Inflammatory macrophage treated with lipopolysaccharide for 4 hours (primary cell): ENCODE measurements at regions not wholly inside any gene's neighbourhood (a gene's known extent, or its start where the extent isn't known, plus 50 kb on each side); places are given as distances from the start of the nearest gene placed in this dataset.
"Not testable (repeated sequence)": the region's sequence is repeated elsewhere in the genome, so short reads cannot be mapped to it uniquely, and the experiment has no call there.

Experiments used
- DNase-seq: peaks from one replicate; pipeline ENCODE4 v3.0.0-alpha.2; 2020

DNA sequence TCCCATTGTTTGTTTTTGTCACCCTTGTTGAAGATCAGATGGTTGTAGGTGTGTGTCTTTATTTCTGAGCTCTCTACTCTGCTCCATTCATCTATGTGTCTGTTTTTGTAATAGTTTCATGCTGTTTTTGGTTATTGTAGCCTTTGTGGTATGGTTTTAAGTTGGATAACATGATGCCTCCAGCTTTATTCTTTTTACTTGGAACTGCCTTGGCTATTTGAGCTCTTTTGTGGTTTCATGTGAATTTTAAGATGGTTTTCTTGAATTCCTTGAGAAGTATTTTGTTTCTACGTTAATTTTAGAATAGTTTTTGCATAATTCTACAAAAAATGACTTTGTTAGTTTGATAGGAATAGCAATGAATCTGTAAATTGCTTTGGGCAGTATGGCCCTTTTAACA lies 170.0 kb upstream of the IGFBP3 start:
- DNase-seq, result no peak

DNA sequence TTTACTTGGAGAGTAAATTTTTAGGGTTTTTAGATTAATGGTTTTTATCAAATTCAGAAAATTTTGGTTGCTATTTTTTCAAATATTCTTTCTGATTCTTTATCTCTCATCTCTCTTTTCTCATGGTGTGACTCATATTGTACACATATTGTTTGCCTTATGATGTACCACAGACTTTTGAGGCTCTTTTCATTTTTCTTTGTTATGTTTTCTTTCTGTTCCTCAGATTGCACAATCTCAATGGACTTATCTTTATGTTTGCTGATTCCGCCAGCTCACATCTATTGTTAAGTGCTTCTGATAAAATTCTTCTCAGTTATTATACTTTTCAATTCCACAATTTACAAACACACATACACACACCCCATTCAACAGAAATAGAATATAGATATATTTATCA lies 168.2 kb upstream of the IGFBP3 start:
- DNase-seq, result no peak

DNA sequence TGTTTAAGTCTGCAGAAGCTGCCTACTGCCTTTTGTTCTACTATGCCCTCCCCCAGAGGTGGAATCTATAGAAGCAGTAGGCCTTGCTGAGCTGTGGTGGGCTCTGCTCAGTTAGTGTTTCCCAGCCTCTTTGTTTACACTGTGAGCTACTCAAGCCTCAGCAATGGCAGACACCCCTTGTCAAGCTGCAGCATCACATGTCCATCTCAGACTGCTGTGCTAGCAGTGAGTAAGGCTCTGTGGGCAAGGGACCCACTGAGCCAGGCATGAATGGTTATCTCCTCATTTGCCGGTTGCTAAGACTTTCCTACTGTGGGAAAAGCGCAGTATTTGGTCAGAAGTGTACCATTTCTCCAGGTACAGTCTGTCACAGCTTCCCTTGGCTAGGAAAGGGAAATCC lies 167.4 kb upstream of the IGFBP3 start:
- DNase-seq, result not testable (repeated sequence)

DNA sequence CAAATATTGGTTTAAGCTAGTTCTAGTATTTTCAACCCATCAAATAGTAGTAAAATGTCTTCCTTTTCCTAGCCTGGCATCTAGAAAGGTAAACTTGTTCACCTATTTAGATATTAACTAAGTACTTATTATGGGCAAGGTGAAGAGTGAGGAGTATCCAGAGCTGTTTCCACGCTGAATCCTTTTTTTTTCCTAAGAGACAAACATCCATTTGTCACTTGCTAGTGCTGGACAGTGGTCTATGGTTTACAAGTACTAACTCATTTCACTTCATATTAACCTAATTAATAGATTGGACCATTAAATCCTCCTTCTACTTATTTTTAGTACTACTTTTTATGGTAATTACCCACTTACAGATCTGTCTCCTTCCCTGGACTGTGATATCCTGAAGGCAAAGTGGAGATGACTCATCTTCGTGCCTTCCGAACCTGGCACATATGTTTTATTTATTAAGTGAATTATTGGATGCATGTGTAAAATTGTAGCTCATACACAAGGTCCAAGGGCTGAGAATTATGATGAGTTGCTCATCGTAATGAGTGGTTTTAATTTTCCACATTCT lies 159.6 kb upstream of the IGFBP3 start:
- DNase-seq, result no peak

DNA sequence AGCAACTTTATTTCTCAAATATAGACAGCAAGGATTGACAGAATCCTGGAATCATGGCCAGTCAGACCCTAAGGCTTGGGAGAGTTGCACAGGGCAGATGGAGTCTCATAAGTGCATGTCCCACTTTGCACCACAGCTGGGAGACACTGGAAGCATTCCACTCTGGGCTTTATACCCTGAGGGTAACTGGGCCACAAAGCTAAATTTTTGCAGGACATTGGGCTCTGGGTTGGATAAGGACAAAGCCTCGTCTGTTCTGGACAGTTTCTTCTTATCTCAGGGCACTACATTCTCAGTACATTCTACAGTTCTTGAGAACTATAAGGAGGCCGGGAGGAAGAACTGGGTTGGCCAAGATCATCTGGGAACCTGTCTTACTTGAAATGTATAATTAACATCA lies 158.3 kb upstream of the IGFBP3 start:
- DNase-seq, result no peak

DNA sequence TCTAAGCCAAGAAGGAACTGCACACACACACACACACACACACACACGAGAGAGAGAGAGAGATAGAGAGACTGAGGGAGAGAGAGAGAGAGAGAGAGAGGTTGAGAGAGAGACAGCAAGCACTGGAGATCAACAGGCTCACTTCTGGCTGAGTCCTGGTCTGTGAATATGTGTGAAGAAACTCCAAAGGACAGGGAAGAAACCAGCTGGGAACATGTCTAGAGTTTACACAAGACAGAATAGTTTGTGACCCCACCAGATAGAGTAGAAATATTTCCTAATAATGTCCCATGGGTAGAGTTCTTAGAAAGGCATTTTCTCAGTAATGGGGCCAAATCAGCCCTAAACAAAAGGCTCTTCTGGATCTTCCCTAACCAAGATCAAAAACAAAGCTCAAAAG lies 155.5 kb upstream of the IGFBP3 start:
- DNase-seq, result no peak

DNA sequence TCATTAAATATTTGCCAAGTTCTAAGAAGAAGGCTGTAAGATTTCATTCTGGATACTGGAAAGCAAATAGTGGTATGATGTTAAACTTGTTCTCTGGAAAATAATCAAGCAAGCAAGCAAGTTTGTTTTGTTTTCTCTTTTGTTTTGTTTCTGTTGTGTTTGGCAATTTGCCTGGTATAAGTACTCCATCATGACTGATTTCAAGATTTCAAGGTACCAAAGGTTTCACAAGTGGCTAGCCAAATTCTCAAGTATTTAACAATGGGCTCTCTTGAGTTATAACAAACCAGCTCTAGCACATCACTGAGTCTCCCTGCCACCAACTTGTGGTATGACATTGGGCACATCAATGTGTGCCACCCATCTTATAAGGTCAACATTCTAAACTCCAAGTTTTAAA lies 151.7 kb upstream of the IGFBP3 start:
- DNase-seq, result no peak

DNA sequence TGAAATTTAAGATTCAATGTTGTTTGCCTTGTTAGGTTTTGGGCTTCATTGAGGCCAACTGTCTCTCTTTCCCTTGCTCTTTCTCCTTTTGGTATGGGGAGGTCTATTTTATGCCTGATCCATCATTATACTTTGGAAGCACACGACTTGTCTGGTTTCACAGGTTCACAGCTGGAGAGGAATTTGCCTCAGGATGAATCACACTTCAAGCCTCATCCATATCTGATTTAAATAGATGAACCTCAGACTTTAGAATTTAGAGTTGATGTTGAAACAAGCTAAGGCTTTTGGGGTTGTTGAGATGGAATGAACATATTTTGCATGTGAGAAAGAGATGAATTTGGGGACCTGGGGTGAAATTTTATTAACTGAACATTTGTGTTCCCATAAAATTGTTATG lies 150.5 kb upstream of the IGFBP3 start:
- no peak for DNase-seq

DNA sequence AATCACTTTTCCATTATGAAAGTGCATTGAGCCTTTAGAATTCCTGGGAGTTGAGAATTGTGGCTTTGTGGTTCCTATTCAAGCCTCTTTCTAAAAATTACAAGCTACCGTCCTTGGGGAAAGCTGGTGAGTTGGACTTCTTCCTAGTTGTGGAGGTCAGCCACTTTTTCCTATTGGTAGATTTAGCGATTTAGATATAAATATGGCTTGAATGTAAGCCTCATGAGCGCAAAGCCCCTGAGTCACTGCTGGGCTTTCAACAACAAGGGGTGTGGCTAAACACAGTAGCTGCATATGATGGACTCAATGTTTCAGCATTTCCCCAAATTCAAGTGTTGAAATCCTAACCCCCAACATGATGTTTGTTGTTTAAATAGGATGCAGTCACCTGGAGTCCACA lies 150.0 kb upstream of the IGFBP3 start:
- DNase-seq, result no peak

DNA sequence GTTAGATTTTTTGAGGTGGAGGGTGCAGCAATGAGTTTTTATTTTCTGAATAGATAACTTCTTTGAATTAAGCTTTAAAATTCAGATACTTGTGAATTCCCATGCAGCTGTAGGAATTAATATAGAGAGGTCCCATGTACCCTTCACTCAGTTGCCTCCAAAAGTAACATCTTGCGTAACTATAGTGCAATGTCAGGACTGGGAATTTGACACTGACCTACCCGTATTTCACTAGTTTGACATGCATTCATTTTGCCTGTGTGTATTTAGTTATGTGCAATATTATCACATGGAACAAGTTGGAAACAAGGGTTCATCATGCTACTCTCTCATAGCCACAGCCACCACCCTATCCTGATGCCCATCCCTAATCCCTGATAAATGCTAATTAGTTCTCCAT lies 147.1 kb upstream of the IGFBP3 start:
- DNase-seq, result no peak

DNA sequence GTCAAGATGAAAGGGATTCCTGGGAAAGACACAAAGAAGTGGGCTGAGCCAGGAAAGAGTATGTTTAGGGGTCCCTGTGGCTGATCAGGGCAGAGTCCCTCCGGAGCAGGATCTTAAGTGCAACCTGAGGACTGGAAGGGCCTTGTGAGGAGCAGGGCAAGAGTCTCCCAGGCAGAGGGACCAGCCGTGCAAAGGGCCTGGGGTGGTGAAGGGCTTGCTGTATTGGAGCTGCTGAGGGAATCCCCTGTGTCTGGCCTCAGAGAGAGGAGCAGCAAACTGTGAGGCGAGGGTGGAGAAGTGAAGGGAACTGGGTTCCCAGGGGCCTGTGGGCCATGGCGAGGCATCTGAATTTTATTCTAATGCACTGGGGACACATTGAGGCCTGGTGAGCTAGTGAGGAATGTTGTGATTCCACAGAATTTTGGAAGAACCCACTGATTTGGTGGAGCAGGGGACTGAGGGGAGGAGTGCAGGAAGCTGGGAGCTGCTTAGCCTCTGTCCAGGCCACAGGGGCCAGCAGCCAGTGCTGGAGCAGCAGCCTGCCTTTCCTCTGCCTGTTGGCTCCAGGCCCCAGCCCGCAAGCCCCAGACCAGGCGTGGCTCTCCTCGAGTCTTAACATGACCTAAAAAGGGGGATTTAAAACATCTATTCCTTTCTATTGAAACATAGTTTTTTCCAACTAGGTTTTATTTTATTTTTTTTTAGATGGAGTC lies 138.4 kb upstream of the IGFBP3 start:
- DNase-seq, result no peak

DNA sequence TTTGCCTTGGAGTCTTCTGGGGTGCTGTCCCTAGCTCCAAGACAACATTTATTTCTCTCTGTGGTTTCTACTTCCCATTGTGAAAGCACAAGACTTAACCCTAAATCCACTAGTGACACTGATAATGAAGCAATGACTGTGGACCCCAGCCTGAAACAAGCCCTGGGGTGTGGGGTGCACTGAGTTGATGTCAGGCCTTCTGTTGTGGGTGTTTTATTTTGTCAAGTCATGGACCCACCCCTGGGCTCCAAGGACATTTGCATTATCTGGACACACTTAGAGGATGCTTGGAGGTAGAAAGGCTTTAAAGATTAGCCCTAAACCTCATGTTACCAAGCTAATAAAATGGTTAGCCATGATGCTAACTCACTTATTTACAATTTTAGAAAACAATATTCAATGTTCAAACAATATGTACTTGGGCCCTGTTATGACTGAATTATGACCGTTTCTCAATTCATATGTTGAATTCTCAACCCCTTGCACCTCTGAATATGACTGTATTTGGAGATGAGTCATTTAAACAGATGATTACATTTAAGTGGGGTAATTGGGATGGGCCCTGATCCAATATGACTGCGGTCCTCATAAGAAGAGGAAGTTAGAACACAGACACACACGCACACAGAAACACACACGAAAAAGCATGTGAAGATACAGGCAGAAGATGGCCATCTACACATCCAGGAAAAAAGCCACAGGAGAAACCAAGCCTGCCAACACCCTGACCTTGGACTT lies 137.2 kb upstream of the IGFBP3 start:
- no peak for DNase-seq

DNA sequence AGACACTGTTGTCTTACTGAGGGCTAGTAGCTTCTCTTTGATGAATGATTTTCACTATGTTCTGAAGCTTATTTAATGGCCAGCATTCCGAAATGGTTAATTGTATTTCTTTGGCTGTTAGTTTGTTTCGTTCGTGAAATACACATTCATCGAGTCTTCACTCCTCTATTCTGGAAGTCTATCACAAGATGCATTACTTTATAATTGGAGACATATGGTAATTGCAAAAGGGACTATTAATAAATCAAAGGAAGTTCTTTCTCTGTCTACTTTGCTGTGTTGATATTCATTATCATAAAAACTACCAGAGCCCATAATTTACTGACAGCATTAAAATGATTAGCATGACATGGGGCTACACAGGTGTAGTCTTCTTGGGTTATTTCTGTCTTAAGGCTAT lies 133.8 kb upstream of the IGFBP3 start:
- no peak for DNase-seq

DNA sequence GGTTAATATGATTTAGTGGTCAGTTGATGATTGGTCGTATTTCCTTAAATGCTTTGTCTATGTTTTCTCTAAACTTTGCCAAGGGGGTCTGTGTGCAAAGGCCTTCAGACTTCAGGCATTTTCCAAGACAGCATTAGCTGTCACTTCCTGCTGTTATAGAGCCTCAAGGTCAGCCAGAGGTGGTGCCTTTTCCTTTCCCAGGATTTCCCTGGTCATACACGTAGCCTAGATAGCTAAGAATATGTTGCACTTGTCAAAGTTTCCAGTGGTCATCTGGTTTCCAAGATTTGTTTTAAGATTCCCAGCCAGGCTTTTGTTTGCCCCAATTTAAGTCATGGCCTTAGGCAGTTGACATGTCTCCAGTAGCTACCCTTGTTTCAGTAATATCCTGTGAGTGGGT lies 133.2 kb upstream of the IGFBP3 start:
- no peak for DNase-seq

DNA sequence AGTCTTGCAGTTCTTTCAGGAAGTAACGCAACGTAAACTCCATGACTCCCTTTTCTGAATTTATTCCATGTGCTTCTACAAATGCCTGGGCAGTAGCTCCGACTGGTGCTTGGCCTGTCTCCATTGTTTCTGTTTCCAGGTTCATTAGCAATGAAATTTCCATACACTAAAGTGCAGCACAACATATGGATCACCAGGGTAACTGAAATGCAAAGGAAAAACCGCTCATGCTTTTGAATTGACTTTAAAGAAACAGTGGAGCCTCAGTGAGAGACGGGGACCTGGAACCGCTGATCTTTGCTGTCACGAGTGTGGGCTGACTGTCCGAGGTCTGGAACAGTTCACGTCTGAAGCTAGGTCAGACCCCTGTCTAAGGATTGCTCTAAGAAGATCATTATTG lies 126.5 kb upstream of the IGFBP3 start:
- DNase-seq, result no peak

DNA sequence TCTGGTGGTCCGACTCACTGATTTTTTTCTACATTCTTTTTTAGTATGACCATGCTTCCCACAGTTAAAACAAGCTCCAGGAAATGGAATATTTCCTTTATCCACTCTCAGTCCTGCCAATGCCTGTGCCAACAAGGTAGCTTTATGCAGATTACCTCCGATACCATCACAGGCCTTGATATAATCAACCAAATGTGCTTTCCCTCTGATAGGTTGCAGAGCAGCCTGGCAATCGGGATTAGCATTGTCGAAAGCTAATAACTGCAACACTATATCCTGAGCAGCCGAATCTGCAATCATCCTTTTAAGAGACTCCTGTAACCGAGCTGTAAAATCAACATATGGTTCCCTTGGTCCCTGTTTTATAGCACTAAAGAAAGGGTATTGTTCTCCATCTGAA lies 122.3 kb upstream of the IGFBP3 start:
- DNase-seq, result not testable (repeated sequence)

DNA sequence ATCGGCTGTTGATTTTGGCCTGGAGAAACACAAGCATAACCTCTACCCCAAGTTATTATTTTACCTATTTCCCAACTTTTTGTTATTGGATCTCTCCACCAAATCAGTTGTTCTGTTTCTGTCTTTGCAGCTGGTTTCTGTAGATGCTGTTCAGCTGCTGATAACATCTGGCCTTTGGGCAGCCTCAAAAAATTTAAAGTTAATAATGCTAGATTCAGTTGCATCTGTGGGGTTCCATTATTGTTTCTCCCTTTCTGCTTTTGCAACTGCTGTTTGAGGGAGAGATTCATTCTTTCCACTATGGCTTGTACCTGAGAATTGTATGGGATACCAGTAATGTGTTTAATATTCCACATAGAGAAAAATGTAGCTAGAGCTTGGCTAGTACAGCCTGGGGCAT lies 118.7 kb upstream of the IGFBP3 start:
- not testable (repeated sequence) for DNase-seq

DNA sequence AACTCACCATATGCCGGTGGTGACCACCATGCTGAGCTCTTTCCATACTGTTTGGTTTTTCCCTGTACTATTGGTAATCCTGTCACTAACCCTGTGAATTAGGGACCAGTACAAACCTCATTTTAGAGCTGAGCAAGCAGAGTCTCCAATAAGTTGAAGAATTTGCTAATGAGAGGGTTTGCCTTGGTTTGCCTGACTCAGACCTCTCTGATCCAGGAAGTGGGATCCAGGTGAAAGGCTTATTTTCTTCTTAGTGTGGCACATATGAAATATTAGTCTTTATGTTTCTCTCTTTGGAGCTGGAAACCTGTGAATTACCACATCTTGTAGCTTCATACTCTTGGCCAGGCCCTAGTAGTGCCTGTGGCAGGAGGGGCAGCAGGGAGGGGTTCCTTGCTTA lies 114.1 kb upstream of the IGFBP3 start:
- no peak for DNase-seq

DNA sequence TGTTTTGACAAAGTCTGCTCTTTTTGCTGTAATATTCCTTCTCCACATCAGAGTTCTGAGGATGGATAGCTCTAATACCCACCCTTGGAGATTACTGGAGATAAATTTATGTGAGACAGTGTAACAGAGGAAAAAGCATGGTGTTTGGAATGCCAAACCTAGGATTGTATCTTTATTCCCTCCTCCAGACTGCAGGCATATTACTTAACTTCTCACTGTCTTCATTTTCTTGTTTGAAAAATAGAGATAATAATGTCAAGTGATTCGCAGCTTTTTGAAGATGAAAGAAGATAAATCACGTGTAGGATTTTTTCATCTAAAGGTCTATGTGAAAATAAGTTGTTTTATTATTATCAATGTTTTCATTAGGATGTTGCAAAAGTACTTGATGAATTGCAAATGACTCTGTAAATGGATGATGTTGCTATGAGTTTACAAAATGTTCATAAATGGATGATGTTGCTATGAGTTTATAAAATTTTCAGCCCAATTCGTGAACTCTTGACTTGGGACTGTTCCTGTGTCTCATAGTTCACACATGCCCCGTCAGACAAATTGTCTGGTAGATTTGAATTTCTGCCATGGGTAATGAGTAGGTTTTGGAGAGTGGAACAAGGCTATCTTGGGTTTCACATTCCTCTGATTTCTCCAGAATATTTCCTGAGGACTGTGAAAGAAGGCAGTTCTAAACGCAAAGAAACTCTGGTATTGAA lies 113.1 kb upstream of the IGFBP3 start:
- no peak for DNase-seq

DNA sequence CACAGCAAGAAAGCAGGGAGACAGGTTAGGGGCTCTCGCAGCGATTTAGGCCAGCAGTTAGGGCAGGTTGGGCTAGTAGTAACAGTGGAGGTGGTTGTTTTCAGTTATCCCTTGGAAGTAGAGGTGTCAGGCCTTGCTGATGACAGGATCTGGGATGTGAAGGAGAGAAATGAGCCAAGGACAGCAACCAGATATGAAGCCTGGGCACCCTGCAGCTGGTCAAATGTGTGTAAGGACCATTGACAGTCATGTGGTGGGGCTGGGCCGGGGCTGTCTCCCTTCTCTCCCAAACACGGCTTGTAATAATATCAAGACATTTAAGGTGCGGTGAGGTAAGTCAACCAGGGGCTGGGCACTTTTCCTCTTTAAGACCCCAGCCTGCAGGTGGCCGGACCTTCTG lies 112.5 kb upstream of the IGFBP3 start:
- no peak for DNase-seq

DNA sequence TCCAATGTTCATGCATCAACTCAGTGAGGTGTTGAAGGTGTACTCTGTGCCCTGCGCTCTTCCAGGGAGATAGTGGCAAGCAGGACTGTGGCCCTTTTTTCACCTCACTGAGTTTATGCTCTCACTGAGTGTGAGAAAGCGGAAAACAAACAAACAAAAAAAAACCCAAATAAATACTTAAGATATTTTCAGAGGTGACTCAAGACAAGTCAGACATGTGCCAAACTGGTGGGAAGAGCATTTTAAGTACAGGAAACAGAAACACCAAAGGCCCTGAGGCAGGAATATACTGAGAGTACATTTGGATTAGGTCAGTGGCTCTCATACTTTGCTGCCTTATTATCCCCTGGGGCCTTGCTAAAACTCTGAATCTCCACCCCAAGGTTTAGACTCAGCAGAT lies 111.9 kb upstream of the IGFBP3 start:
- no peak for DNase-seq

DNA sequence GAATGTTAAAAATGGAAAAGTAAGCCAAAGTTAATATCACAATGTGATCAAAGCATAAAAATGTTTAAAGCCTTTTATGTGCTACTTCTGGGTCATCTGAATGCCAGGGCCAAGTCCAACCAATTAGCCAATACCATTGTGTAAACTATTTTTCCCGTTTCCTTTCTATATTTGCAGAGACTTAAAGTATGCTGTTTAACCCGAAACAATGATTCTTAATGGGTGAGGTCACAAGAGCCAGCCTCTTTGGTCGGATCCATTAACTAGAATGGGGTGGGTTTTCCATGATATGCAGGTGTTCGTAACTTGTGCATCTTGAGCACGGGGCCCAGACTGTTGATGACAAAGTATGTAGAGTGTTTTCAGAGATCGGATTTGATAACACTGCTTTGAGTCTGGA lies 111.3 kb upstream of the IGFBP3 start:
- DNase-seq, result no peak

DNA sequence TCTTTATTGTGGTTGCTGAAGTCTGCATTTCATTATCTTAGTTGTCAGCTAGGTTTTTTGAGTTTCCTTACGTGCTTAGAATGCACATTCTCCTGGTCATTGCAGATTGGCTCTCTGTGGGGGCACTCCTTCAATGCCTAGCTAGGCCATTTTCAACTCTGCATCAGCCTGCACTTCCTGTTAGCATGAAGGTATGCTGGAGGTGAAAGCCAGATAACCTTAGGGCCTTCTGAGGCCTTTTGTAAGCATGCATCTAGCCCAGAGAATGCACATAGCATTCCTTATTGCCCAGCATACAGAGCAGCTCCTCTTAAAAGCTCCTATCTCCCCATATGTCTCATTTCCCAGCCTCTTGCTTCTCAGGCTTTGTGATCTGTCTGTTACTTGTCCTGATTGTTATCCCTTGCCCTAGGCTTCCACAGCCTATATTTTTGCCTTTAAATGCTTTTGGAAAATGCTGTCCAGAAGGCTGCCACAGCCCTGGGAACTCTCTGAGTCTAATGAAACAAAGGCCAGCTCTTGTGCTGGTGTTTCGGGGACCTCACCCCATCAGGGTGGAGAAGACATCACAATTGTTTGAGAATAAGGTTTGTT lies 108.1 kb upstream of the IGFBP3 start:
- DNase-seq, result no peak

DNA sequence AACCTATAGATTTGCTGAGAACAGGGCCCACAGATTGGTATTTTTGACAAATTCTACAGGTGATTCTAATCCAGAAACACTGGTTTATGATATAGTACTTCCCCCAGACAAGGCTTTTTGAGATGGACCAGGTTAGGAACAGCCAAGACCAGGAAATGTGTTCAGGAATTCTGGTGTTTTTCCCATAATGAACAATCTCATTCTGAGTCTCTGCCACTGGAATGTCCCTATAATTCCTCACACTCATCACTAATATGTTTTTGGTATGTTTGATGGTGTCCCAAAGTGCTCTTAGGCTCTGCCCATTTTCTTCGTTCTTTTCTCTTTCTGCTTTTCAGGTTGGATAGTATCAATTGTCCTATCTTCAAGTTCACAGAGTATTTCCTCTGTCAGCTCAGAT lies 107.2 kb upstream of the IGFBP3 start:
- DNase-seq, result no peak
